CD4-positive, alpha-beta T cell treated with Interferon alpha-2 for 1 hour (primary cell): ENCODE measurements at regions not wholly inside any gene's neighbourhood (a gene's known extent, or its start where the extent isn't known, plus 50 kb on each side); places are given as distances from the start of the nearest gene placed in this dataset.

Experiments used
- DNase-seq, 2 donors: peaks; one replicate each; pipeline ENCODE4 v3.0.0-alpha.2; 2020 to 2022

GRCh38 chr7:22622116-22622785, 104.7 kb upstream of the IL6 start:
- DNase-seq, result no peak

- no peak for DNase-seq
These were observed 108.5 kb upstream of the IL6 start for GRCh38 chr7:22618528-22618927.

GRCh38 chr7:22617166-22617565, 109.8 kb upstream of the IL6 start:
- DNase-seq, result no peak

- DNase-seq, result no peak
These were observed 113.5 kb upstream of the IL6 start for GRCh38 chr7:22613496-22613895.

- DNase-seq, result no peak
These were observed 112.8 kb upstream of the STEAP1B start for GRCh38 chr7:22612776-22613175.

GRCh38 chr7:22611758-22612079, 111.7 kb upstream of the STEAP1B start:
- DNase-seq, result no peak

- DNase-seq, result no peak
These were observed 111.2 kb upstream of the STEAP1B start for GRCh38 chr7:22610951-22611757.

GRCh38 chr7:22610263-22610662, 110.3 kb upstream of the STEAP1B start:
- DNase-seq, result no peak

- no peak for DNase-seq
These were observed 107.2 kb upstream of the STEAP1B start for GRCh38 chr7:22607180-22607579.

- DNase-seq, result no peak
These were observed 104.3 kb upstream of the STEAP1B start for GRCh38 chr7:22604246-22604645.

- no peak for DNase-seq
These were observed 102.0 kb upstream of the STEAP1B start for GRCh38 chr7:22601812-22602565.

- DNase-seq, result no peak
These were observed 101.4 kb upstream of the STEAP1B start for GRCh38 chr7:22601408-22601807.

GRCh38 chr7:22601003-22601402, 101.0 kb upstream of the STEAP1B start:
- no peak for DNase-seq

- DNase-seq, result no peak
These were observed 98.4 kb upstream of the STEAP1B start for GRCh38 chr7:22598318-22598920.

- no peak for DNase-seq
These were observed 97.9 kb upstream of the STEAP1B start for GRCh38 chr7:22597844-22598243.

GRCh38 chr7:22596763-22597400, 96.9 kb upstream of the STEAP1B start:
- DNase-seq, result no peak

GRCh38 chr7:22594020-22594419, 94.0 kb upstream of the STEAP1B start:
- DNase-seq, result no peak

GRCh38 chr7:22591271-22591670, 91.3 kb upstream of the STEAP1B start:
- no peak for DNase-seq

GRCh38 chr7:22589641-22590201, 89.7 kb upstream of the STEAP1B start:
- no peak for DNase-seq

GRCh38 chr7:22588351-22588750, 88.4 kb upstream of the STEAP1B start:
- no peak for DNase-seq

- DNase-seq, result no peak
These were observed 87.3 kb upstream of the STEAP1B start for GRCh38 chr7:22587322-22587721.

- no peak for DNase-seq
These were observed 86.8 kb upstream of the STEAP1B start for GRCh38 chr7:22586786-22587140.
